Effector CD8-positive, alpha-beta T cell (primary cell): ENCODE measurements at regions not wholly inside any gene's neighbourhood (a gene's known extent, or its start where the extent isn't known, plus 50 kb on each side); places are given as distances from the start of the nearest gene placed in this dataset.

ENCODE experiments used
- DNase-seq: peaks from one replicate; lab custom pipeline; 2025; lab: John Stamatoyannopoulos, UW

- no peak for DNase-seq
Measured at GRCh38 chr6:113451049-113451448, 406.1 kb upstream of the MARCKS start.

GRCh38 chr6:113457198-113457597 lies 399.9 kb upstream of the MARCKS start:
- DNase-seq, result no peak

- DNase-seq, result no peak
Measured at GRCh38 chr6:113457751-113458150, 399.4 kb upstream of the MARCKS start.

GRCh38 chr6:113458368-113459010 lies 398.7 kb upstream of the MARCKS start:
- no peak for DNase-seq

- no peak for DNase-seq
Measured at GRCh38 chr6:113461153-113461932, 395.8 kb upstream of the MARCKS start.

- no peak for DNase-seq
Measured at GRCh38 chr6:113464536-113464935, 392.6 kb upstream of the MARCKS start.

- DNase-seq, result no peak
Measured at GRCh38 chr6:113464960-113465359, 392.2 kb upstream of the MARCKS start.

GRCh38 chr6:113466526-113466925 lies 390.6 kb upstream of the MARCKS start:
- no peak for DNase-seq

- DNase-seq, result no peak
Measured at GRCh38 chr6:113475392-113475791, 381.8 kb upstream of the MARCKS start.

GRCh38 chr6:113476937-113477839 lies 380.0 kb upstream of the MARCKS start:
- DNase-seq, result no peak

GRCh38 chr6:113480616-113481015 lies 376.5 kb upstream of the MARCKS start:
- DNase-seq, result no peak

- no peak for DNase-seq
Measured at GRCh38 chr6:113481458-113481857, 375.7 kb upstream of the MARCKS start.

- no peak for DNase-seq
Measured at GRCh38 chr6:113481910-113482309, 375.2 kb upstream of the MARCKS start.

GRCh38 chr6:113482771-113483170 lies 374.4 kb upstream of the MARCKS start:
- no peak for DNase-seq

- no peak for DNase-seq
Measured at GRCh38 chr6:113486199-113486598, 370.9 kb upstream of the MARCKS start.

- DNase-seq, result no peak
Measured at GRCh38 chr6:113487489-113488058, 369.6 kb upstream of the MARCKS start.

GRCh38 chr6:113488061-113488460 lies 369.1 kb upstream of the MARCKS start:
- no peak for DNase-seq

- no peak for DNase-seq
Measured at GRCh38 chr6:113488812-113489685, 368.1 kb upstream of the MARCKS start.

- DNase-seq, result no peak
Measured at GRCh38 chr6:113489952-113490746, 367.0 kb upstream of the MARCKS start.

- no peak for DNase-seq
Measured at GRCh38 chr6:113491376-113491775, 365.8 kb upstream of the MARCKS start.
